Right lobe of liver (tissue), 6 donors: ENCODE measurements at regions not wholly inside any gene's neighbourhood (a gene's known extent, or its start where the extent isn't known, plus 50 kb on each side); places are given as distances from the start of the nearest gene placed in this dataset.
A peak's percentile ranks its signal among the peaks of the same experiment; 100 is the strongest.

Experiments used
- ATAC-seq, 4 donors: fragments of 200-7000 bp; cut with Tn5 transposase; one replicate each; pipeline ENCODE4 v1.9.1; 2020; ENCODE audit warnings: mild to moderate bottlenecking in 4 of 4, moderate library complexity in 4 of 4
- DNase-seq, 3 donors: peaks; one replicate each; pipeline ENCODE4 v3.0.0-alpha.2; 2020
- H3K27ac ChIP-seq, 3 donors: fragments of 200-600 bp; one replicate each; pipeline ENCODE4 v1.8.0; 2022
- H3K27me3 ChIP-seq, 2 donors: fragments of 200-600 bp; one replicate each; pipeline ENCODE4 v1.8.0; 2022
- H3K36me3 ChIP-seq, 4 donors: fragments of 200-600 bp; sonication (generic) in 1 of 4; one replicate each; pipeline versions ENCODE4 v1.5.1 to v1.8.0; 2017 to 2022; ENCODE audit warnings: control low read depth in 1 of 4
- H3K4me1 ChIP-seq, 4 donors: fragments of 200-600 bp; sonication (generic) in 1 of 4; one replicate each; pipeline versions ENCODE4 v1.5.1 to v1.8.0; 2017 to 2022; ENCODE audit warnings: control low read depth in 1 of 4
- H3K4me3 ChIP-seq, 3 donors: fragments of 200-600 bp; one replicate each; pipeline ENCODE4 v1.8.0; 2022
- H3K9me3 ChIP-seq, 4 donors: fragments of 200-600 bp; sonication (generic) in 1 of 4; one replicate each; pipeline versions ENCODE4 v1.5.1 to v1.8.0; 2017 to 2022; ENCODE audit warnings: control low read depth in 1 of 4
- POLR2A ChIP-seq: fragments of 450-650 bp; IDR thresholded peaks from one replicate; pipeline ENCODE4 v1.6.1; 2017; ENCODE audit warnings: antibody characterized with exemption, mild to moderate bottlenecking
- WGBS: methylation state at CpG from one replicate; pipeline ENCODE4 v1.1.6; 2018; ENCODE audit warnings: low coverage, low lambda C conversion rate; ENCODE audit not compliant: insufficient coverage; ENCODE audit errors: missing lambda C conversion rate; 5-methylcytosine and 5-hydroxymethylcytosine counted together
- intact Hi-C, 2 donors: fragments of 100-400 bp; cut with DNase I; formaldehyde crosslinking; loops; one replicate each; pipeline versions ENCODE4 v1.11.2 to v1.14.1; 2022
- TF ChIP-seq, protein P1 (sequence below), 4 donors: fragments of 200-600 bp in 3 of 4; fragments of 450-650 bp in 1 of 4; IDR thresholded peaks; one replicate each; pipeline versions ENCODE4 v1.5.1 to v1.8.0; 2016 to 2022; ENCODE audit warnings: antibody characterized with exemption in 4 of 4, mild to moderate bottlenecking in 2 of 4
- donor health status: DM: no; HTN: yes; CAD: no.
- donor health status: DM: no; HTN: no; CAD: no.
- donor health status: DM: no; HTN: no; CAD: no.
- donor health status: DM: no; HTN: yes; CAD: no.
- donor health status: DM: no; HTN: yes; CAD: no.

DNA sequence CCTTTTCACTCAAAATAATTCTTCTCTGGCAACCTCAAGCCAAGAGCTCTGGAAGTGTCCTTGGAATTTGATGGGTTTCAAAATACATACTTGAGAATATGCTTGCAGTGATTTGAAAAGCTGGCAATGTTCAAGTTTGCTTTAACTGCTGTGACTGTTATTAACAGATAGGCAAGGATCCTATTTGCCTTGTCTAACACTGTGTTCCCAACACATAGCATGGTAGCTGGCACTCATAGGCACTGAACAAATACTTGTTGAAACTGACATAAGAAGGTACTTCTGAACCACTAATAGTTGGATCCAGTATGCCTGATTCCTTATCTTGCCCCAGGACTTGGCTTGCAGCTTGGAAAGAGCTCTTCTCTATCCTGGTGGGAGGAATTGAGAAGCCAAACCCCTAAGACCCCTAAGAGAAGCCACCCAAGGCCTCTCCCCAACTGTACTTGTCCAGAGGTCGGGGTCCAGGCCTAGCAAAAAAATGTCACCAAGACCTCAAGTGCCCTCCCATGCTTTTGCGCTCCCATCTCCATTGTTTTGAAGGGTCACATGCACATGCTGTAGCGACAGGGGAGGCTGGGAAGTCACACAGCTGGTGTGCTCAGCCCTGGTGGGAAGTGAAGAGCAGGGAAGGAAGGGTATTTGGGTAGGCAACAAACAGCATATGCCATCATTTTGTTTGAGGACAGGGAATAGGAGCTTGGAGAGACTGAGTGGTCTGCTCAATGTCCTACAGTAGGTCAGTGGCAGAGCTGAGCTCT lies 118.4 kb upstream of the HAAO start:
- WGBS: 91% methylated on average over 3 of the region's 3 CpGs
- Histone ChIP-seq H3K27ac (no peak overlapping the region), H3K36me3 (no peaks in the 10 kb centered on the region), H3K4me1 (no peaks in the 10 kb centered on the region), H3K27me3 (no peaks in the 10 kb centered on the region), H3K9me3 (no peaks in the 10 kb centered on the region), H3K4me3 (no peak overlapping the region)
- no peak for TF ChIP-seq POLR2A
- TF ChIP-seq, protein P1, sequence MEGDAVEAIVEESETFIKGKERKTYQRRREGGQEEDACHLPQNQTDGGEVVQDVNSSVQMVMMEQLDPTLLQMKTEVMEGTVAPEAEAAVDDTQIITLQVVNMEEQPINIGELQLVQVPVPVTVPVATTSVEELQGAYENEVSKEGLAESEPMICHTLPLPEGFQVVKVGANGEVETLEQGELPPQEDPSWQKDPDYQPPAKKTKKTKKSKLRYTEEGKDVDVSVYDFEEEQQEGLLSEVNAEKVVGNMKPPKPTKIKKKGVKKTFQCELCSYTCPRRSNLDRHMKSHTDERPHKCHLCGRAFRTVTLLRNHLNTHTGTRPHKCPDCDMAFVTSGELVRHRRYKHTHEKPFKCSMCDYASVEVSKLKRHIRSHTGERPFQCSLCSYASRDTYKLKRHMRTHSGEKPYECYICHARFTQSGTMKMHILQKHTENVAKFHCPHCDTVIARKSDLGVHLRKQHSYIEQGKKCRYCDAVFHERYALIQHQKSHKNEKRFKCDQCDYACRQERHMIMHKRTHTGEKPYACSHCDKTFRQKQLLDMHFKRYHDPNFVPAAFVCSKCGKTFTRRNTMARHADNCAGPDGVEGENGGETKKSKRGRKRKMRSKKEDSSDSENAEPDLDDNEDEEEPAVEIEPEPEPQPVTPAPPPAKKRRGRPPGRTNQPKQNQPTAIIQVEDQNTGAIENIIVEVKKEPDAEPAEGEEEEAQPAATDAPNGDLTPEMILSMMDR (IDR thresholded peaks at IDR 0.05): no peak
- DNase-seq (no peak), ATAC-seq (peak; percentile 34 to 78 (median 48))
- intact Hi-C loops: no loop called here

DNA sequence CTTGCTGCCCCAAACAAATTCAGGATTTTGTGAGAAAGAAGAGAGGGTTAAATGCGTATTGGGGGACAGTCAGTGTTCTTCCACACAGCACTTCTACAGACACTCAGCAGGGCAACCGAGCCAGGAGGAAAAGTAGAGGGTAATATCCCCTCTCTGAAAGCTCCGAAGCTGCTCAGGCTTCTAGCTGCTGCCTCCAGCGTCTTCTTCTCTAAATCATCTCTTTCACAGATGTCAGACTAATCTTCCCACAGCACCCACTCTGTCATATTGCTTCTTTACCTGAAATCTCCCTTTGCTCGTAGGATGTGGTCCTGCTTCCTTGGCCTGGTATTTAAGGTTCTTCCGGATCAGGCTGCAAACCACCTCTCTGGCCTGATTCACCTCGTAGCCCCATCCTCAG lies 117.6 kb upstream of the HAAO start:
- intact Hi-C loops: no loop called here
- Histone ChIP-seq H3K27ac (no peak overlapping the region), H3K36me3 (no peaks in the 10 kb centered on the region), H3K27me3 (no peaks in the 10 kb centered on the region), H3K4me3 (no peak overlapping the region), H3K9me3 (no peaks in the 10 kb centered on the region), H3K4me1 (no peaks in the 10 kb centered on the region)
- 83% methylated on average over 6 of the region's 7 CpGs for WGBS
- no peak for TF ChIP-seq POLR2A
- TF ChIP-seq, protein P1 (IDR thresholded peaks at IDR 0.05): no peak
- DNase-seq (no peak), ATAC-seq (no peak)

DNA sequence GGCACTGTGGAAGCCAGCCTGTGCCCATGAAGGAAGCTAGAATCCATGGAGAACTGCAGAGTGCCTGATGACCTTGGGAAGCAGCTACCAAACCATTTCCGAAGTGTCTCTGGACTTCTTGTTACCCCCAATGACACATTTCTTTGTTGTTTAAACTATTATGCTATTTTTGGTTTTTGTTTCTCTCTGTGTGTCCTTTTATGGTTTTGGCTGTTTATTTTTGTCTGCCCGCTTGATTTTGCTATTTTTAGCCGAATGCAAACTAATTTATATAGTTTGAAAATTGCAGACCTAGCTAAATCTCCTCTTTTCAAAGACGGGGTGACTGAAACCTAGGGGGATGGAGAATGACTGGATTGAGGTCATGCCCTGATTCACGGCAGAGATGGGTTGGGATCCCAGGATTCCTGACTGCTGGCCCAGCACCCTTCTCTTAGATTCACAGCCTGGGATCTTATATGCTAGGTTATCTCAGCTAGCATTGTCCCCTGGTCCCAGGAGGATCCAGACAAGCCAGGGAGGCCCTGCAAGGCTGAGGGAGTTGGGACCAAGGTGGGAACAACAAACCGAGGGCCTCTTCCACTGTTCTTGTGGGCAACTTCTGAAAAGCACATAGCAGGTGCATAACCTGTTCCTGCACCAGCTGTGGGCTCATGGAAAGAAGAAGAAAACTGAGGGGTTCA lies 116.3 kb upstream of the HAAO start:
- no peak for ATAC-seq
- no peak for TF ChIP-seq POLR2A
- TF ChIP-seq, protein P1 (IDR thresholded peaks at IDR 0.05): no peak
- H3K36me3 ChIP-seq: no peaks in the 10 kb centered on the region
- H3K27me3 ChIP-seq: no peaks in the 10 kb centered on the region
- no peak overlapping the region for H3K4me3 ChIP-seq
- no peak for DNase-seq
- H3K27ac ChIP-seq: no peak overlapping the region
- intact Hi-C loops: no loop called here
- H3K9me3 ChIP-seq: no peaks in the 10 kb centered on the region
- H3K4me1 ChIP-seq: no peaks in the 10 kb centered on the region
- 71% methylated on average over 6 of the region's 6 CpGs for WGBS

DNA sequence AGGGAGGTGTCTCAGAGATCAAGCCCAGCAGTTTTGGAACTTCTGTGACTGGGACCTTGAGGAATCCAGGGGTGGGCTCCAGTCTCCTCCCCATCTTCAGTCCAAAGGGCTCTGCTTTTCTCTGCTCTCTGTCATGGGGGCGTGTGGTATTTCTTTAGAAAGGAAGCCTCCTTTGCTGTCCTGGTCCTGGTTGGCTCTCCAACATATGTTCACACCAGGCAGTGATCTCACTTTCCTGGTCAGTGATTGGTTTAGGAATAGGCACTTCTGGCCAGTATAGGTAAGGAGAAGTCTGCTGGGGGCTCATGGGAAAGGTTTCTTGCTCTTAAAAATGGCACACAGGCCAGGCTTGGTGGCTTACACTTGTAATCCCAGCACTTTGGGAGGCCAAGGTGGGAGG lies 115.5 kb upstream of the HAAO start:
- H3K4me1 ChIP-seq: no peaks in the 10 kb centered on the region
- no peaks in the 10 kb centered on the region for H3K9me3 ChIP-seq
- H3K27ac ChIP-seq: peak overlapping the region in 1 of 3 donors; percentile 18
- intact Hi-C loops: no loop called here
- H3K27me3 ChIP-seq: no peaks in the 10 kb centered on the region
- no CpG with 5 or more reads among the region's 1 CpG for WGBS
- ATAC-seq (no peak), DNase-seq (no peak)
- H3K4me3 ChIP-seq: no peak overlapping the region
- no peaks in the 10 kb centered on the region for H3K36me3 ChIP-seq
- TF ChIP-seq POLR2A: no peak
- TF ChIP-seq, protein P1 (IDR thresholded peaks at IDR 0.05): no peak
